CD1c-positive myeloid dendritic cell (primary cell): ENCODE measurements at regions not wholly inside any gene's neighbourhood (a gene's known extent, or its start where the extent isn't known, plus 50 kb on each side); places are given as distances from the start of the nearest gene placed in this dataset.

ENCODE experiments used
- DNase-seq: peaks from one replicate; pipeline ENCODE4 v3.0.0-alpha.2; 2016; ENCODE audit errors: extremely low spot score

- DNase-seq: no peak
These were observed 263.3 kb upstream of the ADAMTS16 start for GRCh38 chr5:4876804-4877203.

- no peak for DNase-seq
These were observed 262.6 kb upstream of the ADAMTS16 start for GRCh38 chr5:4877579-4877978.

GRCh38 chr5:4879075-4879474, 261.1 kb upstream of the ADAMTS16 start:
- DNase-seq: no peak

- DNase-seq: peak; percentile 26
These were observed 260.3 kb upstream of the ADAMTS16 start for GRCh38 chr5:4879693-4880303.

GRCh38 chr5:4880304-4880741, 259.8 kb upstream of the ADAMTS16 start:
- no peak for DNase-seq

GRCh38 chr5:4881366-4882002, 258.6 kb upstream of the ADAMTS16 start:
- DNase-seq: no peak

GRCh38 chr5:4882186-4882585, 257.9 kb upstream of the ADAMTS16 start:
- no peak for DNase-seq

- DNase-seq: no peak
These were observed 256.8 kb upstream of the ADAMTS16 start for GRCh38 chr5:4883360-4883759.

- no peak for DNase-seq
These were observed 246.9 kb upstream of the ADAMTS16 start for GRCh38 chr5:4893063-4893744.

GRCh38 chr5:4896328-4896727, 243.8 kb upstream of the ADAMTS16 start:
- DNase-seq: no peak

- no peak for DNase-seq
These were observed 238.8 kb upstream of the ADAMTS16 start for GRCh38 chr5:4901305-4901811.

- DNase-seq: no peak
These were observed 238.2 kb upstream of the ADAMTS16 start for GRCh38 chr5:4901924-4902323.

- no peak for DNase-seq
These were observed 234.2 kb upstream of the ADAMTS16 start for GRCh38 chr5:4905674-4906520.

- no peak for DNase-seq
These were observed 233.3 kb upstream of the ADAMTS16 start for GRCh38 chr5:4906786-4907185.

GRCh38 chr5:4907571-4907970, 232.6 kb upstream of the ADAMTS16 start:
- DNase-seq: no peak

GRCh38 chr5:4909086-4909485, 231.0 kb upstream of the ADAMTS16 start:
- DNase-seq: no peak

- DNase-seq: no peak
These were observed 228.3 kb upstream of the ADAMTS16 start for GRCh38 chr5:4911646-4912403.

GRCh38 chr5:4921929-4922328, 218.2 kb upstream of the ADAMTS16 start:
- no peak for DNase-seq

- DNase-seq: no peak
These were observed 215.6 kb upstream of the ADAMTS16 start for GRCh38 chr5:4924577-4924976.

GRCh38 chr5:4927097-4927496, 213.0 kb upstream of the ADAMTS16 start:
- no peak for DNase-seq

GRCh38 chr5:4928409-4928808, 211.7 kb upstream of the ADAMTS16 start:
- DNase-seq: no peak
